BLaER1 (cell line): ENCODE measurements at regions not wholly inside any gene's neighbourhood (a gene's known extent, or its start where the extent isn't known, plus 50 kb on each side); places are given as distances from the start of the nearest gene placed in this dataset.
"Not testable (repeated sequence)": the region's sequence is repeated elsewhere in the genome, so short reads cannot be mapped to it uniquely, and the experiment has no call there.

Source experiments
- H3K27ac ChIP-seq: shearing (Covaris generic); formaldehyde crosslinking; 2 replicates; pipeline ENCODE4 v1.8.1; 2022
- H3K27me3 ChIP-seq: shearing (Covaris generic); formaldehyde crosslinking; 2 replicates; pipeline ENCODE4 v1.8.1; 2022
- H3K36me3 ChIP-seq: shearing (Covaris generic); formaldehyde crosslinking; 2 replicates; pipeline ENCODE4 v1.8.1; 2022
- H3K4me1 ChIP-seq: shearing (Covaris generic); formaldehyde crosslinking; 2 replicates; pipeline ENCODE4 v1.8.1; 2022
- H3K4me2 ChIP-seq: shearing (Covaris generic); formaldehyde crosslinking; 2 replicates; pipeline ENCODE4 v1.8.1; 2022
- H3K4me3 ChIP-seq: shearing (Covaris generic); formaldehyde crosslinking; 2 replicates; pipeline ENCODE4 v1.8.1; 2022
- H3K9ac ChIP-seq: shearing (Covaris generic); formaldehyde crosslinking; 2 replicates; pipeline ENCODE4 v1.8.1; 2022
- H3K9me3 ChIP-seq: shearing (Covaris generic); formaldehyde crosslinking; 2 replicates; pipeline ENCODE4 v1.8.1; 2022
- H4K20me1 ChIP-seq: shearing (Covaris generic); formaldehyde crosslinking; 2 replicates; pipeline ENCODE4 v1.8.1; 2022
- Cebpa-rat ChIP-seq: shearing (Covaris generic); IDR thresholded peaks from 2 replicates; pipeline ENCODE4 v1.8.1; 2022

- Histone ChIP-seq H3K4me2 (no peak overlapping the region), H3K36me3 (no peaks in the 10 kb centered on the region), H4K20me1 (no peaks in the 10 kb centered on the region), H3K27ac (no peak overlapping the region), H3K4me3 (no peak overlapping the region), H3K9me3 (no peaks in the 10 kb centered on the region), H3K27me3 (no peaks in the 10 kb centered on the region), H3K4me1 (no peaks in the 10 kb centered on the region), H3K9ac (no peak overlapping the region)
- TF ChIP-seq Cebpa-rat: no peak
Measured at GRCh38 chr5:119746984-119747383, 117.6 kb downstream of the FAM170A start.

DNA sequence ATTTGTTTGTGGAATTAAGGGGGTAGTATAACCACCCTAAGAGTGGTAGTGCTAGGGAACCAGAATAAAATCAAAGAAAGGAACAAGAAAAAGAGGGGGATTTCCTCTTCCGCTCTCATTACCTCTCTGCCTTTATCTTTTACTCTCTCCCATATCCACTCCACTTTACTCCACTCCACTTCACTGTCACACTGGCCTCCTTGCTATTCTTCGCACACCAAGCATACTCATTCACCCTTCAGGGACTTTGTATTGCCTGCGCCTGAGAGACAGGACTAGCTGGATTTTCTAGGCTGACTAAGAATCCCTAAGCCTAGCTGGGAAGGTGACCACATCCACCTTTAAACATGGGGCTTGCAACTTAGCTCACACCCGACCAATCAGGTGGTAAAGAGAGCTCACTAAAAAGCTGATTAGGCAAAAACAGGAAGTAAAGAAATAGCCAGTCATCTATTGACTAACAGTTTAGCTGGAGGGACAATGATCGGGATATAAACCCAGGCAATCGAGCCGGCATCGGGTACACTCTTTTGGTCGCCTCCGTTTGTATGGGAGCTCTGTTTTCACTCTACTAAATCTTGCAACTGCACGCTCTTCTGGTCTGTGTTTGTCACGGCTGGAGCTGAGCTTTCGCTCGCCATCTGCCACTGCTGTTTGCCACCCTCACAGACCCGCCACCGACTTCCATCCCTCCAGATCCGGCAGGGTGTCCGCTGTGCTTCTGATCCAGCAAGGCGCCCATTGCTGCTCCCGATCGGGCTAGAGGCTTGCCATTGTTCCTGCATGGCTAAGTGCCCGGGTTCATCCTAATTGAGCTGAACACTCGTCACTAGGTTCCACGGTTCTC, 121.8 kb downstream of the FAM170A start:
- Histone ChIP-seq H3K36me3 (no peaks in the 10 kb centered on the region), H3K9me3 (no peaks in the 10 kb centered on the region), H3K4me3 (no peak overlapping the region), H3K9ac (no peak overlapping the region), H3K27ac (no peak overlapping the region), H3K27me3 (no peaks in the 10 kb centered on the region), H3K4me1 (peaks cover 11% of the 10 kb centered on the region), H4K20me1 (no peaks in the 10 kb centered on the region), H3K4me2 (no peak overlapping the region)
- TF ChIP-seq Cebpa-rat: no peak

GRCh38 chr5:119751734-119752094, 122.4 kb downstream of the FAM170A start:
- no peaks in the 10 kb centered on the region for H3K9me3 ChIP-seq
- no peak overlapping the region for H3K27ac ChIP-seq
- H3K4me2 ChIP-seq: no peak overlapping the region

GRCh38 chr5:119752921-119753886, 123.8 kb downstream of the FAM170A start:
- H3K27ac ChIP-seq: no peak overlapping the region
- peak overlapping the region; percentile 34 for H3K4me2 ChIP-seq
- no peak overlapping the region for H3K9ac ChIP-seq

More at GRCh38 chr5:119751734-119752094, 122.4 kb downstream of the FAM170A start:
- Histone ChIP-seq H3K4me1 (peaks cover 11% of the 10 kb centered on the region), H3K9ac (no peak overlapping the region), H4K20me1 (no peaks in the 10 kb centered on the region), H3K27me3 (no peaks in the 10 kb centered on the region), H3K4me3 (no peak overlapping the region), H3K36me3 (no peaks in the 10 kb centered on the region)
- TF ChIP-seq Cebpa-rat: no peak

DNA sequence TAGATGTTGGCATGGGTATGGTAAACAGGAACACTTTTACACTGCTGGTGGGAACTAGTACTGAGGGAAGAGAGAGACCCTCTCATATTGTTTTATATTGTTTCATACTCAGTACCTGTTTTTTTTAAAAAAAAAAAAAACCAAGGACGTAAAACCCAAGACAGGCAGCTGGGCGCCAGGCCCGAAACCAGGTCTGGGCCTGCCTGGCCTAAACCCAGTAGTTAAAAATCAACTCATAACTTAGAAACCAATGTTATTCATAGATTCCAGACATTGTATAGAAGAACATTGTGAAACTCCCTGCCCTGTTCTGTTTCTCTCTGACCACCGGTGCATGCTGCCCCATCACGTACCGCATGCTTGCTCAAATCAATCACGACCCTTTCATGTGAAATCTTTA, 125.5 kb downstream of the FAM170A start:
- not testable (repeated sequence) for H3K9ac ChIP-seq, H3K27me3 ChIP-seq, H3K27ac ChIP-seq, H3K36me3 ChIP-seq, H3K4me2 ChIP-seq, H4K20me1 ChIP-seq, H3K4me3 ChIP-seq, H3K9me3 ChIP-seq
- peaks cover 11% of the 10 kb centered on the region for H3K4me1 ChIP-seq

More at GRCh38 chr5:119752921-119753886, 123.8 kb downstream of the FAM170A start:
- no peaks in the 10 kb centered on the region for H4K20me1 ChIP-seq
- H3K36me3 ChIP-seq: no peaks in the 10 kb centered on the region
- H3K4me3 ChIP-seq: no peak overlapping the region
- no peak for TF ChIP-seq Cebpa-rat
- no peaks in the 10 kb centered on the region for H3K27me3 ChIP-seq
- peaks cover 11% of the 10 kb centered on the region for H3K4me1 ChIP-seq
- no peaks in the 10 kb centered on the region for H3K9me3 ChIP-seq

GRCh38 chr5:119757276-119757675, 127.9 kb downstream of the FAM170A start:
- no peaks in the 10 kb centered on the region for H3K36me3 ChIP-seq
- H3K4me3 ChIP-seq: no peak overlapping the region
- H3K9me3 ChIP-seq: no peaks in the 10 kb centered on the region
- H3K27ac ChIP-seq: no peak overlapping the region
- no peak overlapping the region for H3K9ac ChIP-seq
- no peak for TF ChIP-seq Cebpa-rat
- peaks cover 11% of the 10 kb centered on the region for H3K4me1 ChIP-seq
- no peak overlapping the region for H3K4me2 ChIP-seq
- no peaks in the 10 kb centered on the region for H4K20me1 ChIP-seq
- no peaks in the 10 kb centered on the region for H3K27me3 ChIP-seq

- H3K4me2 ChIP-seq, H3K36me3 ChIP-seq, H3K4me3 ChIP-seq, H3K27me3 ChIP-seq, H3K27ac ChIP-seq, H4K20me1 ChIP-seq, H3K9me3 ChIP-seq, H3K4me1 ChIP-seq, H3K9ac ChIP-seq: not testable (repeated sequence)
Measured at GRCh38 chr5:119769695-119770693, 140.6 kb downstream of the FAM170A start.

DNA sequence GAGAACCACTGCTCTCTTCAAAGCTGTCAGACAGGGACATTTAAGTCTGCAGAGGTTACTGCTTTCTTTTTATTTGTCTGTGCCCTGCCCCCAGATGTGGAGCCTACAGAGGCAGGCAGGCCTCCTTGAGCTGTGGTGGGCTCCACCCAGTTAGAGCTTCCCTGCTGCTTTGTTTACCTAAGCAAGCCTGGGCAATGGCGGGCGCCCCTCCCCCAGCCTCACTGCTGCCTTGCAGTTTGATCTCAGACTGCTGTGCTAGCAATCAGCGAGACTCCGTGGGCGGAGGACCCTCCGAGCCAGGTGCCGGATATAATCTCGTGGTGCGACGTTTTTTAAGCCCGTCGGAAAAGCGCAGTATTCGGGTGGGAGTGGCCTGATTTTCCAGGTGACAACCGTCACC, 150.8 kb downstream of the FAM170A start:
- not testable (repeated sequence) for H3K4me3 ChIP-seq, H3K36me3 ChIP-seq, H3K4me2 ChIP-seq, H3K27me3 ChIP-seq, H3K27ac ChIP-seq, H3K9ac ChIP-seq, H4K20me1 ChIP-seq, H3K4me1 ChIP-seq, H3K9me3 ChIP-seq

- no peak overlapping the region for H3K4me2 ChIP-seq
- H3K9ac ChIP-seq: no peak overlapping the region
- H3K27ac ChIP-seq: no peak overlapping the region
- no peaks in the 10 kb centered on the region for H4K20me1 ChIP-seq
- H3K4me1 ChIP-seq: peaks cover 12% of the 10 kb centered on the region
- H3K4me3 ChIP-seq: no peak overlapping the region
- TF ChIP-seq Cebpa-rat: no peak
- H3K27me3 ChIP-seq: no peaks in the 10 kb centered on the region
- H3K36me3 ChIP-seq: no peaks in the 10 kb centered on the region
- no peaks in the 10 kb centered on the region for H3K9me3 ChIP-seq
Measured at GRCh38 chr5:119785057-119785456, 155.7 kb downstream of the FAM170A start.
